ENCODE measurements at regions not wholly inside any gene's neighbourhood (a gene's known extent, or its start where the extent isn't known, plus 50 kb on each side); places are given as distances from the start of the nearest gene placed in this dataset.

DNA sequence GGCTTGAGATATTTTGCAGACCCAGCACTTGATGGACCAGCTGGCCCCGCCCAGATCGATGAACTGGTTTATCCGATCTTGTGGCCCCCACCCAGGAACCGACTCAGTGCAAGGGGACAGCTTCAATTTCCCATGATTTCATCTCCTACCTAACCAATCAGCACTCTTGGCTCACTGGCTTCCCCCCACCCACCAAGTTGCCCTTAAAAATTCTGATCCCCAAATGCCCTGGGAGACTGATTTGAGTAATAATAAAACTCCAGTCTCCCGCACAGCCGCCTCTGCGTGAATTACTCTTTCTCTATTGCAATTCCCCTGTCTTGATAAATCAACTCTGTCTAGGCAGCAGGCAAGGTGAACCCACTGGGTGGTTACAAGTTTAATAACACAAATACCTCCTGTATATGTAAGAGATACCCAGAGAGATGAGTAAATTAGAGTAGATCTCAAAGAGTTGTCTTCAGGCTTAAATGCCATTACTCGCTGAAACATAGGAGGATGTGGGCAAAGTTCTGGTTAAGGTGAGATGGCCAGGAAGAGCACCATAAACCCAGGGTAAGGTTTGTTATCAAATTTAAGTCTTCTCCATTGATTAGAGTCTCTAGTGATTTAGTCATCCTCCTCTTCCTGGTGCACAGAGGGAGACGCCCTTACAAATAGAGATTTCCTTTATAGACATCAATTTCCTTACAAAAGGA is 222.8 kb downstream of the ARL4C start:
- TF ChIP-seq, protein P1, sequence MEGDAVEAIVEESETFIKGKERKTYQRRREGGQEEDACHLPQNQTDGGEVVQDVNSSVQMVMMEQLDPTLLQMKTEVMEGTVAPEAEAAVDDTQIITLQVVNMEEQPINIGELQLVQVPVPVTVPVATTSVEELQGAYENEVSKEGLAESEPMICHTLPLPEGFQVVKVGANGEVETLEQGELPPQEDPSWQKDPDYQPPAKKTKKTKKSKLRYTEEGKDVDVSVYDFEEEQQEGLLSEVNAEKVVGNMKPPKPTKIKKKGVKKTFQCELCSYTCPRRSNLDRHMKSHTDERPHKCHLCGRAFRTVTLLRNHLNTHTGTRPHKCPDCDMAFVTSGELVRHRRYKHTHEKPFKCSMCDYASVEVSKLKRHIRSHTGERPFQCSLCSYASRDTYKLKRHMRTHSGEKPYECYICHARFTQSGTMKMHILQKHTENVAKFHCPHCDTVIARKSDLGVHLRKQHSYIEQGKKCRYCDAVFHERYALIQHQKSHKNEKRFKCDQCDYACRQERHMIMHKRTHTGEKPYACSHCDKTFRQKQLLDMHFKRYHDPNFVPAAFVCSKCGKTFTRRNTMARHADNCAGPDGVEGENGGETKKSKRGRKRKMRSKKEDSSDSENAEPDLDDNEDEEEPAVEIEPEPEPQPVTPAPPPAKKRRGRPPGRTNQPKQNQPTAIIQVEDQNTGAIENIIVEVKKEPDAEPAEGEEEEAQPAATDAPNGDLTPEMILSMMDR (IDR thresholded peaks at IDR 0.05), result no peak
- TF ChIP-seq POLR2A (IDR thresholded peaks at IDR 0.05), result no peak
- no peak for TF ChIP-seq POLR2AphosphoS5 (IDR thresholded peaks at IDR 0.05)

All from transverse colon (tissue), 4 donors.